ENCODE measurements at regions not wholly inside any gene's neighbourhood (a gene's known extent, or its start where the extent isn't known, plus 50 kb on each side); places are given as distances from the start of the nearest gene placed in this dataset.

DNA sequence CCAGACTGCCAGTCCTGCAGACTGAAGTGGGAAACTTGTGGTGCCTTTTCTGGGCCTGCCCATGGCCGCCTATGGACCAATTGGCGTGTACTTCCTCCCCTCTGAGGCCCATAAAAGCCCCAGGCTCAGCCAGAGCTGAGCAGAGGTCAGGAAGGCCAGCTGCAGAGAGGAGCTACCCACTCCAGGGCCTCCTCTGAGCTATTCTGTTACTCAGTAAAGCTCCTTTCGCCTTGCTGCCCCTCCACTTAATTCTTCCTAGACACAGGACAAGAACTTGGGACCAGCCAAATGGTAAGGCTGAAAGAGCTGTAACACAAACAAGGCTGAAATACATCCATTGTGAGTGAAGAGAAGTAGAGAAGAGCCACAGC lies 106.4 kb downstream of the C9orf50 start:
- no peaks in the 10 kb centered on the region for H3K36me3 ChIP-seq (ENCODE audit: insufficient read depth, insufficient read length, low read length)
- TF ChIP-seq SUZ12 (IDR thresholded peaks at IDR 0.05; ENCODE audit: extremely low read depth, insufficient read depth, insufficient read length) (no peak), YY1 (IDR thresholded peaks at IDR 0.05; ENCODE audit: insufficient read depth, insufficient read length) (no peak), ZNF274 (IDR thresholded peaks at IDR 0.05; ENCODE audit: low read depth, low read length) (no peak)
- H3K9ac ChIP-seq (ENCODE audit: insufficient read length, low read depth) = no peak overlapping the region
- no peak overlapping the region for H3K4me3 ChIP-seq (ENCODE audit: insufficient read length, low read depth)
- H3K9me3 ChIP-seq (ENCODE audit: insufficient read depth, low read length) = peaks cover 28% of the 10 kb centered on the region
- no peak for DNase-seq (ENCODE audit: low read depth, low spot score)
- no peaks in the 10 kb centered on the region for H3K4me1 ChIP-seq (ENCODE audit: insufficient read depth, insufficient read length)
- no peaks in the 10 kb centered on the region for H3K27me3 ChIP-seq (ENCODE audit: insufficient read depth, insufficient read length)

DNA sequence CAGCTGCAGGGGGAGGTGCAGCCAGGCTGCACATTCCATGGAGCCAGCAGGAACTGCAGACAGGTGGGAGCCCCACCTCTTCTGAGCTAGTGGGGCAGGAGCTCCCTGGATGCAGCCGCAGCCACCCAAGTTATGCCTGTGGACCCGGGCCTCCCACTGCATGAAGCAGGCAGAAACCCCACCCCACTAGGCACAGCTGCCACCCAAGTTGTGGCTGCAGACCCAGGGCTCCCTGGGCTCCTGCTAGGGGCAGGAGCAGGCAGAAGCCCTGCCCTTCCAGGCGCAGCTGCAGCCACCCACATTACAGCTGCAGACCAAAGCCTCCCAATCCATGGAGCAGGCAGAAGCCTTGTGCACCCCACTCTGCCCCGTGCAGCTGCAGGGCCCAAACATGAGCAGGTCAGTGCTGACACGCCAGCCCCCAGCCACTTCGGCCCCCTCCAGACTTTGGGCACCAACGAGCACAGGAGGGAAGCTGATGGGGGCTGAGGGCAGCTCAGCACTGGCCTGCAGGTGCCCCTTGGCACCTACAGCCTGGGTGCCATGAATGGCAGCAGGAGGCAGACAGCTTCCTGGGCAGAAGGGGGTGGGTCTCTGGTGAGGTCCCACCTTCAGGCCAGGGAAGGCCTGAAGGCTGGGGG lies 106.9 kb downstream of the C9orf50 start:
- H3K27me3 ChIP-seq (ENCODE audit: insufficient read depth, insufficient read length) = no peaks in the 10 kb centered on the region
- DNase-seq (ENCODE audit: low read depth, low spot score) = no peak
- TF ChIP-seq SUZ12 (IDR thresholded peaks at IDR 0.05; ENCODE audit: extremely low read depth, insufficient read depth, insufficient read length) = no peak
- no peak for TF ChIP-seq YY1 (IDR thresholded peaks at IDR 0.05; ENCODE audit: insufficient read depth, insufficient read length)
- no peak for TF ChIP-seq ZNF274 (IDR thresholded peaks at IDR 0.05; ENCODE audit: low read depth, low read length)
- H3K9ac ChIP-seq (ENCODE audit: insufficient read length, low read depth) = no peak overlapping the region
- no peaks in the 10 kb centered on the region for H3K36me3 ChIP-seq (ENCODE audit: insufficient read depth, insufficient read length, low read length)
- H3K4me3 ChIP-seq (ENCODE audit: insufficient read length, low read depth) = no peak overlapping the region
- H3K9me3 ChIP-seq (ENCODE audit: insufficient read depth, low read length) = peaks cover 28% of the 10 kb centered on the region
- no peaks in the 10 kb centered on the region for H3K4me1 ChIP-seq (ENCODE audit: insufficient read depth, insufficient read length)

DNA sequence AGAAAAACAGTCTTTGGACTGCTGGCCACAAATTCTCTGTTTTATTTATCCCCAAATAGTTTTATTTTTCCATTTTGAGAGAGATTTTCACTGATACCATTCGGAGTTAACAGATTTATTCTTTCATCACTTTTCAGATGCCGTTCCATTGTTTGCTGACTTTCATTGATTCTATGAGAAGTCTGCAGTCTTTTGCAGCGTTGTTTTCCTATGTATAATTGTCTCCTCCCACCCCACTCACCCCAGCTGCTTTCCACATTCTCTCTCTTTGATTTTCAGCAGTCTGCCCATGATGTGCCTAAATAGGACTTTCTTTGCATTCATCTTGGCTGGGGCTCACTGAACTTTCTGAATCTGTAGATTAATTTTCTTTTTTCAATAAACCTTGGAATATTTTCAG lies 107.6 kb downstream of the C9orf50 start:
- Histone ChIP-seq H3K4me1 (ENCODE audit: insufficient read depth, insufficient read length) (no peaks in the 10 kb centered on the region), H3K9me3 (ENCODE audit: insufficient read depth, low read length) (peaks cover 28% of the 10 kb centered on the region), H3K4me3 (ENCODE audit: insufficient read length, low read depth) (no peak overlapping the region), H3K9ac (ENCODE audit: insufficient read length, low read depth) (no peak overlapping the region), H3K36me3 (ENCODE audit: insufficient read depth, insufficient read length, low read length) (no peaks in the 10 kb centered on the region), H3K27me3 (ENCODE audit: insufficient read depth, insufficient read length) (no peaks in the 10 kb centered on the region)
- DNase-seq (ENCODE audit: low read depth, low spot score) = no peak
- TF ChIP-seq SUZ12 (IDR thresholded peaks at IDR 0.05; ENCODE audit: extremely low read depth, insufficient read depth, insufficient read length) = no peak
- no peak for TF ChIP-seq YY1 (IDR thresholded peaks at IDR 0.05; ENCODE audit: insufficient read depth, insufficient read length)
- no peak for TF ChIP-seq ZNF274 (IDR thresholded peaks at IDR 0.05; ENCODE audit: low read depth, low read length)

DNA sequence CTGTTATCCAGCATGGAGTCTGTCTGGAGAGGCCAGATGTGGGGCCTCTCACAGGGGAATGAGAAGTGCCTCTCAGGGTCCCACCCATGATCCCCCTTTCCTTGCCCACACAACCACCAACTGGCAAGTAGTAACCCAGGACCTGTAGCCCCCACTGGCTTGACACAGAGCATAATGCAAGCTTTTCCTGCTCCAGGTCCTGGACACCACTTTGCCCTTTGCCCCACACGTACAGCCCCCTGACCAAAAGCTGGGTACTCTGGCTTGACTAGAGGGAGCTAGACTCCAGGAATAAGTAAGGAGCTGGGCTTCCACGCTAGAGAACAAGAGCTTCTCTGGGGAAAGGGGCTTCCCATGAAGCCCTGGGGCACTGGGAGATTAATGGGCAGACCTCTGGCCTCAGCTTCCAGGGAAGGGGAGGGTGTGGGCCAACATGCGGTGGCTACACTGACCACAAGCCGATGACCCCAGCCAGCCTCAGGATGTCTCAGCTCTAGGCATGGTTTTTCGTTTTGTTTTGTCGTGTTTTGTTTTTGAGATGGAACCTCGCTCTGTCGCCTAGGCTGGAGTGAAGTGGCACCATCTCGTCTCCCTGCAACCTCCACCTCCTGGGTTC lies 109.5 kb downstream of the C9orf50 start:
- Histone ChIP-seq H3K27me3 (ENCODE audit: insufficient read depth, insufficient read length) (no peaks in the 10 kb centered on the region), H3K4me3 (ENCODE audit: insufficient read length, low read depth) (no peak overlapping the region), H3K9me3 (ENCODE audit: insufficient read depth, low read length) (peaks cover 28% of the 10 kb centered on the region), H3K36me3 (ENCODE audit: insufficient read depth, insufficient read length, low read length) (no peaks in the 10 kb centered on the region), H3K4me1 (ENCODE audit: insufficient read depth, insufficient read length) (no peaks in the 10 kb centered on the region), H3K9ac (ENCODE audit: insufficient read length, low read depth) (no peak overlapping the region)
- DNase-seq (ENCODE audit: low read depth, low spot score) = no peak
- TF ChIP-seq SUZ12 (IDR thresholded peaks at IDR 0.05; ENCODE audit: extremely low read depth, insufficient read depth, insufficient read length) (no peak), YY1 (IDR thresholded peaks at IDR 0.05; ENCODE audit: insufficient read depth, insufficient read length) (no peak), ZNF274 (IDR thresholded peaks at IDR 0.05; ENCODE audit: low read depth, low read length) (no peak)

DNA sequence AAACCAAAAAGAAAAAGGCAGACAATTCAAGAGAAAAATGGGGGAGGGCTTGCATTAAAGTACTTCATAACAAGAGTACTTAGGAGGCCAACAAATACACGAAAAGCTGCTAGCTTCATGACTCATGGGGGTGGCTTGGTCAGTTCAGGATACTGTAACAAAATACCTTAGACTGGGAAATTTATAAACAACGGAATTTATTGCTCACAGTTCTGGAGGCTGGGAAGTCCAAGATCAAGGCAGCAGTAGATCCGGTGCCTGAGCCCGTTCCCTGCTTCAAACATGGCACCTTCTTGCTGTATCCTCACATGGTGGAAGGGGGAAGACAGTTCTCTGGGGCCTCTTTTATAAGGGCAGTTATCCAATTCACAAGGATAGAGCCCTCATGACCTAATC lies 111.4 kb downstream of the C9orf50 start:
- no peak overlapping the region for H3K9ac ChIP-seq (ENCODE audit: insufficient read length, low read depth)
- DNase-seq (ENCODE audit: low read depth, low spot score) = no peak
- H3K27me3 ChIP-seq (ENCODE audit: insufficient read depth, insufficient read length) = no peaks in the 10 kb centered on the region
- H3K9me3 ChIP-seq (ENCODE audit: insufficient read depth, low read length) = peaks cover 17% of the 10 kb centered on the region
- TF ChIP-seq ZNF274 (IDR thresholded peaks at IDR 0.05; ENCODE audit: low read depth, low read length) (no peak), SUZ12 (IDR thresholded peaks at IDR 0.05; ENCODE audit: extremely low read depth, insufficient read depth, insufficient read length) (no peak), YY1 (IDR thresholded peaks at IDR 0.05; ENCODE audit: insufficient read depth, insufficient read length) (no peak)
- no peak overlapping the region for H3K4me3 ChIP-seq (ENCODE audit: insufficient read length, low read depth)
- no peaks in the 10 kb centered on the region for H3K4me1 ChIP-seq (ENCODE audit: insufficient read depth, insufficient read length)
- H3K36me3 ChIP-seq (ENCODE audit: insufficient read depth, insufficient read length, low read length) = no peaks in the 10 kb centered on the region

DNA sequence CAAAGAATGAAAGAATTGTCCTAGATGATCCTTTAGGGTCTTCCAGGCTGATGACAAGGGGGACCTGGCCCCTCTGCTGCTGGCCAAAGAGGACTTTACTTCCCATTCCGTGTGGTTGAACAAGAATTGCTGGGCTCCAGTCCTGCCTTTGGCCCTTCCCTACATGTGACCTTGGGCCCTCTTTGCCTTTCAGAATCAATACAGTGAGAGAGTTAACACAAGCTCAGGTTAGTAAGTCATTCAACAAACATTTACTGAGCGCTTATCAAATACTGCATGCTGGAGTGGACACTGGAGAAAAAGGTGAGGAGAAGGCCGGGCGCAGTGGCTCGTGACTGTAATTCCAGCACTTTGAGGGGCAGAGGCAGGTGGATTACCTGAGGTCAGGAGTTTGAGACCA lies 113.1 kb downstream of the C9orf50 start:
- H3K27me3 ChIP-seq (ENCODE audit: insufficient read depth, insufficient read length) = no peaks in the 10 kb centered on the region
- DNase-seq (ENCODE audit: low read depth, low spot score) = no peak
- TF ChIP-seq SUZ12 (IDR thresholded peaks at IDR 0.05; ENCODE audit: extremely low read depth, insufficient read depth, insufficient read length) (no peak), ZNF274 (IDR thresholded peaks at IDR 0.05; ENCODE audit: low read depth, low read length) (no peak), YY1 (IDR thresholded peaks at IDR 0.05; ENCODE audit: insufficient read depth, insufficient read length) (no peak)
- peaks cover 6% of the 10 kb centered on the region for H3K4me1 ChIP-seq (ENCODE audit: insufficient read depth, insufficient read length)
- no peak overlapping the region for H3K9ac ChIP-seq (ENCODE audit: insufficient read length, low read depth)
- no peak overlapping the region for H3K4me3 ChIP-seq (ENCODE audit: insufficient read length, low read depth)
- peaks cover 5% of the 10 kb centered on the region for H3K36me3 ChIP-seq (ENCODE audit: insufficient read depth, insufficient read length, low read length)
- no peaks in the 10 kb centered on the region; the same call in 1 of the 2 replicates for H3K9me3 ChIP-seq (ENCODE audit: insufficient read depth, low read length)

DNA sequence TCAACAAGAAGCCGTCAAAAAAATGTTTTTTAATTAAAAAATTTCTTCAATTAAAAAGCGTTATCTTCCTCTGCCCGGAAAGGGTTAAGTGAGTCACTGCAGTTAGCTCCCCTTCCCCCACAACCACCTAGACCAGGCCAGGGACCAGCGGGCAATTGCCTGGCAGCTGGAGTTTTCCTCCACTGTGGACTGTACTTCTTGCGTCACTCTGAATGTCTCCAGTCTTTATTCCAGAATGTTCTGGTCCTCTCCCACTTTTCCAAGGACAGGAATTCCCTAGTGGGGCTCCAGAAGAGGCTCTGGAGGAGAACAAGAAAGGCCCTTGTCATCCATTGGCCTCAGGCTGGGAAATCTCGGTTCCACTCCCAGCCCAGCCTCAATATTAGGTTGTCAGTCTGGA lies 114.0 kb downstream of the C9orf50 start:
- H3K4me1 ChIP-seq (ENCODE audit: insufficient read depth, insufficient read length) = peaks cover 6% of the 10 kb centered on the region
- H3K4me3 ChIP-seq (ENCODE audit: insufficient read length, low read depth) = no peak overlapping the region
- H3K9ac ChIP-seq (ENCODE audit: insufficient read length, low read depth) = peak overlapping the region; percentile 54
- peaks cover 5% of the 10 kb centered on the region for H3K36me3 ChIP-seq (ENCODE audit: insufficient read depth, insufficient read length, low read length)
- H3K9me3 ChIP-seq (ENCODE audit: insufficient read depth, low read length) = no peaks in the 10 kb centered on the region
- DNase-seq (ENCODE audit: low read depth, low spot score) = no peak
- no peaks in the 10 kb centered on the region for H3K27me3 ChIP-seq (ENCODE audit: insufficient read depth, insufficient read length)
- TF ChIP-seq SUZ12 (IDR thresholded peaks at IDR 0.05; ENCODE audit: extremely low read depth, insufficient read depth, insufficient read length) = no peak
- no peak for TF ChIP-seq ZNF274 (IDR thresholded peaks at IDR 0.05; ENCODE audit: low read depth, low read length)
- TF ChIP-seq YY1 (IDR thresholded peaks at IDR 0.05; ENCODE audit: insufficient read depth, insufficient read length) = no peak
